DOHH2 (cell line): ENCODE measurements at regions not wholly inside any gene's neighbourhood (a gene's known extent, or its start where the extent isn't known, plus 50 kb on each side); places are given as distances from the start of the nearest gene placed in this dataset.

ENCODE experiments used
- EZH2phosphoT487 ChIP-seq: fragments of 200-600 bp; sonication (generic); IDR thresholded peaks from 2 replicates; pipeline ENCODE4 v1.6.1; 2017; ENCODE audit warnings: borderline replicate concordance, mild to moderate bottlenecking, antibody characterized with exemption, low read length, moderate library complexity, mixed read lengths
- TF ChIP-seq, protein P1 (sequence below): fragments of 200-600 bp; sonication (generic); IDR thresholded peaks from one replicate; pipeline ENCODE4 v1.5.1; 2014; ENCODE audit warnings: antibody characterized with exemption, mild to moderate bottlenecking, low read depth, low read length; ENCODE audit not compliant: poor library complexity, severe bottlenecking

DNA sequence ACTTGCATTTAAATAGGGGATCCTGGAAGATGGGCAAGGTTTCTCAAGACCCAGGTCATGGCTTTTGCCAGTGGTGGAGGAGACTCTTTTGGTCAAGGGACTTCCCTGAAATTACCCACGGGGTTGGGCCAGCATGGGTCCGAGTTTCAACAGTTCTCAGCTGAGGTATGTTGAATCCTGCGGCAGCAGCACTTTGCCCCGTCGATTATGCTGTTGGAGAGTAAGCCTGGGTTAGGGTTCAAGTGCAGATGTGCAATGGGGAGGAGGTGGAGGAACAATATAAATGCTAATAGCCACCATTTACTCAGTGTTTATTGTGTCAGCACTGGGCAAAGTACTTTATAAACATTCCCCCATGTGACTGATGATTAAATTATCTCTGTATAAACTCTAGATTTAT, 96.0 kb upstream of the GATA6 start:
- TF ChIP-seq, protein P1, sequence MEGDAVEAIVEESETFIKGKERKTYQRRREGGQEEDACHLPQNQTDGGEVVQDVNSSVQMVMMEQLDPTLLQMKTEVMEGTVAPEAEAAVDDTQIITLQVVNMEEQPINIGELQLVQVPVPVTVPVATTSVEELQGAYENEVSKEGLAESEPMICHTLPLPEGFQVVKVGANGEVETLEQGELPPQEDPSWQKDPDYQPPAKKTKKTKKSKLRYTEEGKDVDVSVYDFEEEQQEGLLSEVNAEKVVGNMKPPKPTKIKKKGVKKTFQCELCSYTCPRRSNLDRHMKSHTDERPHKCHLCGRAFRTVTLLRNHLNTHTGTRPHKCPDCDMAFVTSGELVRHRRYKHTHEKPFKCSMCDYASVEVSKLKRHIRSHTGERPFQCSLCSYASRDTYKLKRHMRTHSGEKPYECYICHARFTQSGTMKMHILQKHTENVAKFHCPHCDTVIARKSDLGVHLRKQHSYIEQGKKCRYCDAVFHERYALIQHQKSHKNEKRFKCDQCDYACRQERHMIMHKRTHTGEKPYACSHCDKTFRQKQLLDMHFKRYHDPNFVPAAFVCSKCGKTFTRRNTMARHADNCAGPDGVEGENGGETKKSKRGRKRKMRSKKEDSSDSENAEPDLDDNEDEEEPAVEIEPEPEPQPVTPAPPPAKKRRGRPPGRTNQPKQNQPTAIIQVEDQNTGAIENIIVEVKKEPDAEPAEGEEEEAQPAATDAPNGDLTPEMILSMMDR: no peak
- no peak for TF ChIP-seq EZH2phosphoT487
